Glomerular visceral epithelial cell (primary cell): ENCODE measurements at regions not wholly inside any gene's neighbourhood (a gene's known extent, or its start where the extent isn't known, plus 50 kb on each side); places are given as distances from the start of the nearest gene placed in this dataset.
A peak's percentile ranks its signal among the peaks of the same experiment; 100 is the strongest.
"Not testable (repeated sequence)": the region's sequence is repeated elsewhere in the genome, so short reads cannot be mapped to it uniquely, and the experiment has no call there.

ENCODE experiments used
- DNase-seq: peaks from one replicate; pipeline ENCODE4 v3.0.0-alpha.2; 2016; ENCODE audit errors: extremely low spot score

DNA sequence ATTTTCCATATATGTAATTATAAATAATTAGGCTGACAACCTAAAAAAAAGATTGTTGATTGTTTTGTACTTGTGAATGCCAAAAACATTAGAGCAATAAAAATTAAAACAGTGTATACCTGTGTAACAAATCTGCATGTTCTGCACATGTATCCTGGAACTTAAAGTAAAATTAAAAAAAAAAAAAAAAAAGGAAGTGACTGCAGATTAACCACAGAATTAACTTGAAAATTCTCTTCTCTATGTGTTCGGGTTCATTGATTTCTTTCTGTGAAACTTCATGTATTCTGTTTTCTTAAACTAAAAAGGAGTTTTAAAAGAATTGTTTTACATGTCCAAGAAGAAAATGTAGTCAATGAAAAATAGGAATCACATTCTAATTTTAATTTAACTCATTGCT lies 95.7 kb downstream of the FASLG start:
- no peak for DNase-seq

DNA sequence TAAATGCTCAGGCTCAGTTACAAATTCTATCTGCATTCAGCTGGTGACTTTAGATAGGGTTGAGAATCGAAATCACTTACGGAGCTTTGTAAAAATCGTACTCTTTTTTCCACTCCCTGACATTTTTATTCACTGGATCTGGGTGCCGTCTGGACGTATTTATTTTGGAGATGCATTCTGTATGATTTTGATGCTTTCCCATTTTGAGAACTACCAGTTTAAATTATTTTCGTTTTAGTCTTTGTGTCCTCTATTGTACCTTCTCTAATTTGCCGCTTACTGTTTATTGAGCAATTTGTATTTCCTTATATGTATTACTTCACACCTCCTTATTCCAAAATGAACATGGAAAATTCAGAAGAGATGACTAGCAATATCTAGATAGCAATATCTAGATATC lies 96.2 kb downstream of the FASLG start:
- no peak for DNase-seq

DNA sequence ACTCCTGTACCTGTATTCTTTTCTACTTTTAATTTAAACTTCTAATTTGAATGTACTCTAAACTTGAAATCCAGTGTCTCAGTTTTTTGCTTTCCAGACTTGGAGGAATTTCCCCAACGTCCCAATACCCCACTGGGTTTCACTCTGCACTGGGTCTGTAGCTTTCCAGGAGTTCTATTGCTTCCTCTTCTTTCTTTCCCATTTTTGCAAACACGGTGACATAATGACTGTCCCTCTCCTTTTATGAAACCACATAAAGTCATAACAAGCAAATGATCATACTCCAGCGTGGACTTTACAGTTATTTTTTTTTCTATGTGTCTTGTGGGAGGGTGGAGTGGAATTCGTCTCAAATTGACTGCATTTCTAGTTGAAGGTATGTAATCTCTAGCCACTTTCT lies 97.1 kb downstream of the FASLG start:
- DNase-seq = no peak

DNA sequence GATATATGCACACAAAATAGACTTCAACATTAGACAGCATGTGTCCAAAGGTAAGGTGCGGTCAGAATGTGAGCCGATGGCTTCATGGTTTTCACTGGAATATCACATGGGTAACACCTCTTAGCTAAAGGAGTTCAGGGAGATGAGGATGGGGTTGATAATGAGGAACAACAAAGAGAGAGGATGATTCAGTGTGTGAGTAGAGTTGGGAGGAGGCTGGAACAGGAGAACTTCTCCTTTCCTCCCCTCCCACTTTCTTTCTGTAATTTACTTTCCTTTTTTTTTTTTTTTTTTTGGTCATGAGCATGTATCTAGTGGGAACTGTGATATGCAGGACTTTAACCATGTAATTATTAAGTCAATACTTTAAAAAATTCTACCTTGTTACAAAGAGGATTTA lies 99.4 kb downstream of the FASLG start:
- DNase-seq = no peak

DNA sequence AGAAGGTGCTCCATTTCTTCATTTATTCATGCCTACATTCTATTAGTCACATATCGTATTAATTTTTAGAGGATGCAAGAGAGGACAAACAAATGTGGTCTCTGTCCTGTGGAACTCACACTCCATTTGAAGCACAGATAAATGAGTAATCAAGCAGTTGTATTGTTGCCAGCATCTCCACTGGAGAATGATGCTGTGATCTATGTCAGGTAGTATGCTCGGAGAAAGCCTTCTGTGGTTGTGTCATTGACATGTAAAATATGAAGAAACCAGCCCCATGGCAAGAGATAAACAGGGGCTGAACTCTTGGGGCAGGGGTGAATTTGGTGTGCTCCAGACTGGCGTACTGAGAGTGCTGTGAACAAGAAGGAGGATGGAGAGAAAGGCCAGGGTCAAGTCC lies 101.2 kb downstream of the FASLG start:
- no peak for DNase-seq

DNA sequence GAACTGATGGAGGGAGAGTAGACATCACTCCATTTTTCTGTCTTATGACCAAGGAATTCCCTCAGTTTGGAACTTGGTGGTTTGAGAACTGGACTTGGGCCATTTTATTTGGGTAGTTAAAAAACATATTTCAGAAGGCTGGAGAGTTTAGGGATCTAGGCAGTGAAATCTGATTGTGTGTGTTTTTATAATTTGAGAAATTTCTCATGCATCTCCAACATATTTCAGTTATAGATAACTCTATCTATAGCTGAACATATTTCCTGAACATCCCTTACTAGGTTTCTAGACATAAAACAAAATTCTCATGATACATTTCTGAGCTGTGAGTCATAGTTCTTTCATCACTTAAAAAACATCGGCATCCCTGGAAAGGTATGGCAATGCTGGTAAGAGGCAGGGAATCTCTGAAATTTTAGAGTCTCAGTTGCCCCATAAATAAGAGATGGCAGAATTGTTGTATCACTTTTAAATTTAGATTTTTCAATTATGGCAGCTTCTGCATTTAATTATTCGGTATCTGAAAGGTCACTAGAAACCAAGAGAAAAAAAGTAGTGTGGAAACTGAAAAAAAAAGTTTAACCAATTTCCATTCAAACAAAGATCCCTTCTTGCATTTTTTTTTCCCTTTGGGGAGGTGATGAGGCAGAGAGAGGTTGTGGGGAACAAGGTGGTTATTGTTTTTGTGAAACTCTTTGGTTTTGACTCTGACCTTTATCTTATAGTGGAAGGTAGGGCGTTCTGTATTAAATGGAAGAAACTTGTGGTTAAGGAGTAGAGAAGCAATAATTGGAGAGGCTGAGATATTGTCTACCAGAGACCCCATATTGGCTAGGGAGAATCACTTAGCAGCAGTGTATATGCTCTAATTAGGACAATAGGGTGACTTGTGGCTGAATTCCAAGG lies 102.9 kb downstream of the FASLG start:
- peak; percentile 30 for DNase-seq

DNA sequence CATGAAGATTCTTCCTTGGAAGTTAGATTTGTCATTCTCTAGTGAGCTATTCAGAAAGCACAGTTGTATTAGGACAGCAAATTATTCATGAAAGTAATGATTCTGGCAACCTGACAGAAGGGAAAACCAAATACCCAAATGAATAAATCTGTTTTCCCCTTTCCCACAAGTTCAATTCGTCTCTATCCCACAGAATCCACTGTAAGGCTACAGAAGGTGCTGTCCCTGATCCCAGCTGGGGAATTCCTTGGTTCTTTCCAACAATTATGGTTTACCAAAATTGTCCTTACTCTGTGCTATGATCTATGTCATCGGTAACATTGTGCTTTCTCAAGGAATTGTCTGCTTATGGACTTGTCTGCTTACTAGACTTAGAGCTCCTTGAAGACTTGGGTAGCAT lies 104.2 kb downstream of the FASLG start:
- no peak for DNase-seq

DNA sequence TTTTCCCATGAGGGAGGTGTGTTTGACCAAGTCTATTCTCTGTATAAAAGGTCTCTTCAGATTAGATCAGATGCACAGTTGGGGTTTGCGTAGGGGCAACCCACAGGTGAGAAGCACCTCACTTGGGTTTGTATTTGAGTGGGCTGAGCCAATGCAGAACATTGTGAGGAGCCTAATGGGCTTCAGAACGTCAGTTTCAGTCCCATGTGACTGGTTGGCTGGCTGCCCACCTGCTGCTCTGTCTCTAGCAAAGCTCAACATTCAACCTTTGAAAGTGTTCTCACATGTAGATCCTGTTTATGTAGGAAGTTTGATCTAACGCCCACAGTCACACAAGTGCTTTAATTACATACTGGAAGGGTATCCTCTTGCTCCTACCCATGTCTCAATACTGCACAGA lies 105.5 kb downstream of the FASLG start:
- no peak for DNase-seq

DNA sequence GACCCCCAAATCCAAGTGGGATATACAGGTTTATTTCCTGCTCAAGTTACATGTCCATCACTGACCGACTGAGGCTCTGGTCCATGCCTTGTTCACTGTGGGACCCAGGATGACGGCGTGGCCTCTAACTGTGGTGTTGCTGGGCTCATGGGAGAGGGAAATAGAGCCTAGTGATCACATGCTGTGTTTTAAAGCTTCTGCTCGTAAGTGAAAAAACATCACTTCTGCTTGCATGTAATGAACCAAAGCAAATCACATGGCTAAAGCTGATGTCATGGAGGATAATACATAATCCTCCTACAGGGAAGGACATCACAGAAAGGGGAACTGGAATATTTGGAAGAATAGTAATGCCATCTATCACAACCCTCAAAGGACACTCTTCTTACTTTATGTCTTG lies 107.6 kb downstream of the FASLG start:
- no peak for DNase-seq

DNA sequence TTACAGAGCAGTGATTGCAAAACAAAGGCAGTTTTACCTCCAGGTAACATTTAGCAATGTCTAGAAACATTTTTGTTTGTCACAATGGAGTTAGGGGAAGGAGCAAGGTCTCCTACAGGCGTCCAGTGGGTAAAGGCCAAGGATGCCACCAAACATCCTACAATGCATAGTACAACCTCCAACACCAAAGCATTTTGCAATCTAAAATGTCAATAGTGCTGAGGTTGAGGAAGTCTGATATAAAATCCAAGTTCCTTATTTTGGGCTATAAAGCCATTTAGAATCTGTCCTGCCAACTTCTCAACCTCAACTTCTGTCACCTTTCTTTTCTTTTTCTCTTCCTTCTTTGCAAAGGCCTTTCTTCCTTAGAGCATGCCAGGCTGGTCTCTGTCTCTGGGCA lies 111.2 kb downstream of the FASLG start:
- no peak for DNase-seq

DNA sequence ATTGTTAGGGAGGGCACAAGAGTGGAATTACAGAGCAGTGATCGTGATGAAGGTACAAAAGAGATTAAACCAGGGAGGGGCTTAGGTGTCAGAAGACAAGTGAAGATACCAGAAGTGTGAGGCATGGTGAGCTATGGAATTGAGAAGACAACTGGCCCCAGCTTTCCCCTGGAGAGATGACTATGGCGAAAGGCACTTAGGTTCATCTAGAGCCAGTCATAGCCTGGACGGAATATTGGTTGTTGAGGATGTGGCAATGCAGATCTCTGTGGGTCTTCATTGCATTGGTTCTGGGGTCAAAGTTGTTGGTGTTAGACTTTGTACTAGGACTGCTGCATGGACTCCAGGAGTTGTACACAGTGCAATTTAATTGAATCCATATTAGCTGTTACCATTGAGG lies 115.7 kb downstream of the FASLG start:
- no peak for DNase-seq

DNA sequence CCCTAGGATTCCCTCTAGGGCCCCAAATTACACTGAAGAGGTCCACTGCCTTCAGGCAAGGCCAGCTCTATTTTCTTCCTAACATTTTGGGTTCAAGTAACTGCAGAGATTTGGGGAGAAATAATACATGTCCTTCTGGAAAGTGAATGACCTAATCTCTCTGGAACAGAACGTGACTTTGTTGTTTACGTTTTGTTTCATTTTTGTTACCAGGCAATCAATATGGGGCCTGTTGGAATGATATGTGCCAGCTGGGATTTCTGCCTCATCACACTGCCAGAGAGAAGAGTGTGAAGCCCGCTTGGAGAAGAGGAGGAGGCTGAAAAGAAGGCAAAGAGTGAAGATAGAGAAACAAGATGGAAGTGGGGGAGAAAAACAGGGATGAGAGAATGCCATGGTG lies 116.7 kb downstream of the FASLG start:
- DNase-seq = no peak

DNA sequence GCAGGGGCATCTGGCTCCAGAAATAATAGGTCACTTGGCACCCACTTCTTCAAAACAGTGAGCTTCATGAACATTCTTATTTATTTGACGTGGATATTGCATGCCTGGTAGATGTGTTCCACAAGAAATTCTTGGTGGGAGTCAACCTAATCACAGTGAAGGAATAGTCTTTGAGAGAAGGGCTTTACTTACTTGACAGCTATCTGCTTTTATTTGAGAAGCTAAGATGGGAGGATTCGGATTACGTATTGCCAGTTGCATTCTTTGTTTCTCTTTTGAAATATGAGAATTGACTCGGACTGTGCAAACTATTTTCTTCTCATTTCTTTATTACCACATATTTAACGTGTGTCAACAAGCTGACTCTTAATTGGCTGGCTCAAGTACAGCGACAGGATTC lies 117.2 kb downstream of the FASLG start:
- DNase-seq = no peak

DNA sequence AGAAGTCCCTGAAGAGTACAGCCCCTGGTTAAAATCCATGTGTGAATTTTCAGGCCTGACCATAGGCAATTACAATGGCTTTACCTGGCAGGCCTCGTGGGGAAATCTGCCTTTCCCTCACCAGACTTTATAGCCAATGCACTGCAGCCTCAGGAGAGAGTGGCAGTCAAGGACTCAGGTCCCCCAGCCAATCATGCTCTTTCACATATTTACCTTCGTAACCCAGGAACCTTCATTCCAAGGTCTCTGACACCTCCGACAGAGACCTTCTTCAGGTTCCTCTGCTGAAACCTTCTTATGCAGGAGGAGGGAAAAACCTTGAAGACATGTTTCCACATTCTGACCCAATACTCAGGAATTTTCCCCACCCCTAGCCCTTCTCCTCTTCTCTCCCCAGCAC lies 118.9 kb downstream of the FASLG start:
- DNase-seq = no peak

DNA sequence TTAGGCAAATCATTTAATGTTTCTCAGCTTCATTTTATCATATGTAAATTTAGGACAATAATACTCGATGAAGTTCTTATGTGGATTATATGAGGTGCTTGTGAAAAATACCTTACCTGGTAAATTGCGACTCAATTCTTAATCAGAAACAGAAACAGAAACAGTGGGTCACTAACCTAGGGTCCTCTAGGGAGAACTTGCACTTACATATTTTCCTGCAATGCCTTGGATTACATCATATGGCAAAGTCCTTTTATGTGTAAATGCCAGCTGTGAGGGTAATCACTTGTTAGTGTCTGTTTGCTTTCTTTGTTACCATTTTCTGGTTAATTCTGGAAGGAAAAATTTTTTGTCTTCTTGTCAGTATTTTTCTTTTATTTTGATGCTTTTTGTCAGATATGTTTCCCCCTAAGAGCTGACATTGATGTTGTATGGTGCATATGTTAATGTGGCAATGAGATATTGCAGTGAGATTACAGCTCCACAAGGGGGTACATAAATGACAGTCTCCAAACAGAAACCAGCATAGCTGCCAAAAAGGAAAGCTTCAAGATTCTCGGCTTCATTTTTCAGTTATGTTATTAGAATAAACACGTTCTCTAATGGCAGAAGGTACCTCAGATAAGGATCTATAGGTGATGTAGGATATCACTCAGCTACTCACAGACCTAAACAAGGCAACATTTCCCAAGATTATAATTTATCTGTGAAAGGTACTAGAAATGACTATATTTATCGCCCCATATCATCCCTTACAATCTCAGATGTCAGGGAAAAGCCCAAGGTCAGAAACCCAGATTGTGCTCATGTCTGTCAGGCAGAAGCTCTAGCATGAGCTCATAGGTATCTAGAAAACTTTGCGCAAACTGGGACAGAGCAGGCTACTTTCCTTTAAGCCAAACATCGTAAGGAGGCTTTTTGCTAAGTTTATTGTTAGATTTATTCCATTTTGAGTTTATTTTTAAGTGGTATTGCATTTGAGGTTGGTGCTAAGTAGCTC lies 119.9 kb downstream of the FASLG start:
- DNase-seq = no peak

DNA sequence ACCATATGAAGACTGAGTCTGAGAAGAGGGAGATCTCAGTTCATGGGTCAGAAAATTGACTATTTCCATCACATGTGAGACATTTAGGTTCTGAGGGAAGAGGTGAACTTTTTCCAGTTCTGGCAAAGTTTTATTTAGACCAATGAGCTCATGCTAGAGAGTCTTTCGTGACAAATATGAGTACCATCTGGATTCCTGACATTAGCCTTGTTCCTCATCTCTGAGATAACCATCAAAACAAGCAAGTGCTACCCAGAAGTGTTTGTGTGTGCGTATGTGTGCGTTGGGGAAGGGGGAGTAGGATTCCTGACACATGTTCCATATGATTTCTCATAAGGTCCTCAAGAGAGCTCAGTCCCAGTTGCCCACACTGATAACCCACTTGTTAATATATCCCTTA lies 120.6 kb downstream of the FASLG start:
- no peak for DNase-seq

DNA sequence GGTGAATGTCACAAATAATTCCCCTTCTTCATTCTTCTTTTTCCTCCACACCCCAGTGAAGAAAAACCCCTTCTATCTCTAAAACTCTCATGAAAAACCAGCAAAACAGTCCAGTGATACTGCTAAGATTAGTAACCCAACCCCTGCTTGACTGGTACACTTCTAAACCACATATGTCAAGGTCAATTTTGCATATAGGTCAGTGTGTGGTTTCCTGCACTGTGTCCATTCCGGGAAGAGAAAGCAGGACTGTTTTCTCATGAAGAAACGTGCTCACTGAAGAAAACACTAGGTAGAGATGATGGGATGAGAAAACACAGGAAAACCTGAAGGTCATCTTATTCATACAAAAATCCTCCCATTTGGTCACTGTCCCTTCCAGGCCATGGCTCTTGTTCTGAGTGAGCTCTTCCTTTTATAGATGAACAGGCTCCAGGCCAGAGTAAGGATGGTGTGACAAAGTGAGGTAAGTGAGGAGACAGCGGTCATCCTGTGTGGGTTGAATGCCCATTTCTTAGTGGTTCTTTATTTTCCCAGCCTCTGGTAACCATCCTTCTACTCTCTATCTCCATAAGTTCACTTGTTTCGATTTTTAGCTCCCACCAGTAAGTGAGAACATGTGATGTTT lies 122.7 kb downstream of the FASLG start:
- DNase-seq = no peak

DNA sequence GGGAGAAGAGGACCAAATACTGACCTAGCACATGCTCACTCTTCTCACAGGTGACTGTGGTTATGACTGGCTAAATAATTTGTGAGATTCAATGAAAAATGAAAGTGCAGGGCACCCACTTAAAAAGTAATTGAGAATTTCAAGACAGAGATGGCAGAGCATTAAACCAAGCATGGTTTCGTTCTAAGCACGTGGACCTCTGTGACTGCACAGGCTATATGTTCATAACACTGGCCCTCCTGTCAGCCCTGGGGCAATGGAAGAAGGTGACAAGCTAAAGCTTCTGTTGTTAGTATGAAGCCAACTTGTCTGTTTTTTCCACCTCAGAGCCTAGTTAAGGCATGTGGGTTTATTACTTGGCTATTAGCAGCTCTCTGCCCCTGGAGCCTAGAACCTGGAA lies 130.9 kb downstream of the FASLG start:
- DNase-seq = no peak

DNA sequence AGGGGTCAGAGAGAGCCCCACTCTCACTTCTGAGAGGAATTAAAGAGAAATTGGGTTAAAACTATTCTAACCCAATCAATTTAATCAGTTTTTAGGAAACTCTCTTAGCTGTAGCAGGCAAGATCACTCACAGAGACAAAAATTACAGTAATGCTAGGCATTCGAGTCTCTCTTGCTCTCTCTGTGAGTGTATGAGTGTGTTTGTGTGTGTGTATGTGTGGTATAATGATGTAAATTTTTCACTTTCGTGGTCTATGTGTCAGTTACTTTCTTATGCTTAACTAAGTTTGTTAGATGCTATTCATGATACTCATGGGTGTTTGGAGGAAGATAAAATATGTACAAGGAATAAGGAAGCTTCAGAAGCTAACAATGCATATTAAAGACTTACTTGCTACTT lies 131.3 kb downstream of the FASLG start:
- no peak for DNase-seq

DNA sequence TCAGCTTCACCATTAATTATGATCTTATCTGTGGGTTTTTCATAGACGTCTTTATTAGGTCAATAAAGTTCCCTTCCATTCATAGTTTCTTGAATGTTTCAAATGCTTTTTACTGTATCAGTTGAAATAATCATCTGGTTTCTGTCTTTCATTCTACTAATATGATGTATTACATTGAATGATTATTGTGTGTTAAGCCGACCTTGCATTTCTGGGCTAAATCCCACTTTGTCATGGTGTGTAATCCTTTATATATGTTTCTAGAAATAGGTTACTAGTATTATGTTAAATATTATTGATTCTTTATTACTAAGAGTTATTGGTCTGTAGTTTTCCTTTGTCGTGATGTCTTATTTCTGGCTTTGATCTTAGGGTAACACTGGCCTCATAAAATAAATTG lies 134.9 kb downstream of the FASLG start:
- no peak for DNase-seq

DNA sequence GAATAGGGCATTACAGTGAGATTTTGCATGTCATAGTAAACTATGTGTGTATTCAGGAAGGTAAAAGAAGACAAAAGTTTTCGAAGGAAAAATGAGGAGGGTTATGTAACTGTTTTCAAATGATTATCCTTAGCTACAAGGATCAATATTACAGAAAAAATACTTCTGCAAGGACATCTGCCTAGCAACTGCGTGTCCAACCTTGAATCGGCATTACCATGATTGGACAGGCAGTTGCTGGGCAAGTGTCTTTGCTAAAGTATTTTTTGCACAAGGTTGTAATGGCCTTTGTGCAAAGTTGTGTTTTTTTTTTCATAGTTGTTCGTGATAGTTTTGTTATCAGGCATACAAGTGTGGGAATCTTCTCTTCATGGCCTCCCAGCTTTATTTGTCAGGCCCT lies 136.8 kb downstream of the FASLG start:
- DNase-seq = no peak

DNA sequence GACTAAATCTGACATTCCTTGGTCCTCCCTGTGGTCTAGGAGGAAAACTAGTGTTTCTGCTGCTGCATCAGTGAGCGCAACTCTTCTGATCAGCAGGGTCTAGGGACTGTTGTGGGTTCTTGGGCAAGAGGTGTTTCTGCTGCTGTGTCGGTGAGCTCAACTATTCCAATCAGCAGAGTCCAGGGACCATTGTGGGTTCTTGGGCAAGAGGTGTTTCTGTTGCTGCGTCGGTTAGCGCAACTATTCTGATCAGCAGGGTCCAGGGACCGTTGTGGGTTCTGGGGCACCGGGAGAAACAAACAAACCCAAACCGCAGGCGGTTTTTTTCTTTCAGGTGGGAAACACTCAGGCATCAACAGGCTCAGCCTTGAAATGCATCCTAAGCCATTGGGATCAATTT lies 140.9 kb downstream of the FASLG start:
- not testable (repeated sequence) for DNase-seq
